ENCODE measurements at regions not wholly inside any gene's neighbourhood (a gene's known extent, or its start where the extent isn't known, plus 50 kb on each side); places are given as distances from the start of the nearest gene placed in this dataset.
A peak's percentile ranks its signal among the peaks of the same experiment; 100 is the strongest.

- TF ChIP-seq, protein P1, sequence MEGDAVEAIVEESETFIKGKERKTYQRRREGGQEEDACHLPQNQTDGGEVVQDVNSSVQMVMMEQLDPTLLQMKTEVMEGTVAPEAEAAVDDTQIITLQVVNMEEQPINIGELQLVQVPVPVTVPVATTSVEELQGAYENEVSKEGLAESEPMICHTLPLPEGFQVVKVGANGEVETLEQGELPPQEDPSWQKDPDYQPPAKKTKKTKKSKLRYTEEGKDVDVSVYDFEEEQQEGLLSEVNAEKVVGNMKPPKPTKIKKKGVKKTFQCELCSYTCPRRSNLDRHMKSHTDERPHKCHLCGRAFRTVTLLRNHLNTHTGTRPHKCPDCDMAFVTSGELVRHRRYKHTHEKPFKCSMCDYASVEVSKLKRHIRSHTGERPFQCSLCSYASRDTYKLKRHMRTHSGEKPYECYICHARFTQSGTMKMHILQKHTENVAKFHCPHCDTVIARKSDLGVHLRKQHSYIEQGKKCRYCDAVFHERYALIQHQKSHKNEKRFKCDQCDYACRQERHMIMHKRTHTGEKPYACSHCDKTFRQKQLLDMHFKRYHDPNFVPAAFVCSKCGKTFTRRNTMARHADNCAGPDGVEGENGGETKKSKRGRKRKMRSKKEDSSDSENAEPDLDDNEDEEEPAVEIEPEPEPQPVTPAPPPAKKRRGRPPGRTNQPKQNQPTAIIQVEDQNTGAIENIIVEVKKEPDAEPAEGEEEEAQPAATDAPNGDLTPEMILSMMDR (IDR thresholded peaks at IDR 0.05; ENCODE audit: control insufficient read depth, extremely low read depth, insufficient read depth) = no peak
- H3K4me3 ChIP-seq (ENCODE audit: low read depth, low read length) = no peak overlapping the region
- no peak for DNase-seq (ENCODE audit: low read depth)
Observed at GRCh38 chr3:30963223-30963722, 68.8 kb upstream of the GADL1 start.

GRCh38 chr3:30964612-30965011 lies 70.2 kb upstream of the GADL1 start:
- no peak for DNase-seq (ENCODE audit: low read depth)
- TF ChIP-seq, protein P1 (IDR thresholded peaks at IDR 0.05; ENCODE audit: control insufficient read depth, extremely low read depth, insufficient read depth) = no peak
- no peak overlapping the region for H3K4me3 ChIP-seq (ENCODE audit: low read depth, low read length)

DNA sequence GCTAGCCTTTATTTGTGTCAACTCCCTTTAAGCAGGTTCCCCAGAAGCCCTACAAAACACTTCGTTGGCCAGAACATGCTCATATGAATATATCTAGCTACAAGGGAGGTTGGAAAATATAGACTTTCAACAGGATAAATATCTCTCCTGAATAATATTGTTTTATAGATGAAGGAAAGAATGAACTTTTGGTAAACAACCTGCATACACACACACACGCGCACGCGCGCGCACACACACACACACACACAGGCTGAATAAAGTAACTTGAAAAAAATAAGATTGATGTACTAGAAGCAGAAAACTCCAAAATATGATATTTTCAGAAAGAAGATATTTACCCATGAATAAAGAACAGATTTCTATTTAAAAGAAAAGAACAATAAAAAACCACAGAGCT lies 72.4 kb upstream of the GADL1 start:
- TF ChIP-seq, protein P1 (IDR thresholded peaks at IDR 0.05; ENCODE audit: control insufficient read depth, extremely low read depth, insufficient read depth) = no peak
- DNase-seq (ENCODE audit: low read depth) = no peak
- no peak overlapping the region for H3K4me3 ChIP-seq (ENCODE audit: low read depth, low read length)

- TF ChIP-seq, protein P1 (IDR thresholded peaks at IDR 0.05; ENCODE audit: control insufficient read depth, extremely low read depth, insufficient read depth) = peak; percentile 68
- DNase-seq (ENCODE audit: low read depth) = no peak
- H3K4me3 ChIP-seq (ENCODE audit: low read depth, low read length) = no peak overlapping the region
Observed at GRCh38 chr3:30970183-30970582, 75.7 kb upstream of the GADL1 start.

DNA sequence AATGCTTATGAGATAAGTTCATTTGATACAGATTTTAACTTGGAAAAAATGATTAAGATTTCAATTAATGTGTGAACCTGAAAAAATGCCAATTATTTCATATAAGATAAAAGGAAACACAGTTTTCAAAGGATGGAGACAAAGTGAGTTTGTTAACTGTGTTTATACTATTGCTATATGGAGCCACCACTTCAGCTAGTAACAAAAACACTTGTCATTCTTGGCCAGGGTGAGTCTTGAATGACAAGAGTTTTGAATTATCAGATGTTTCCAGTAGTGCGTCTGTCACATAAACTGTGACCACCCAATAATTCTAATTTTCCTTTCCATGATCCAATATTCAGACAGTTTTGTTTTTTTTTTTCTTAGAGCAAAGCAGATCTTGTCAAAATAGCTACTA lies 78.0 kb upstream of the GADL1 start:
- no peak overlapping the region for H3K4me3 ChIP-seq (ENCODE audit: low read depth, low read length)
- TF ChIP-seq, protein P1 (IDR thresholded peaks at IDR 0.05; ENCODE audit: control insufficient read depth, extremely low read depth, insufficient read depth) = no peak
- no peak for DNase-seq (ENCODE audit: low read depth)

GRCh38 chr3:30974071-30974470 lies 79.6 kb upstream of the GADL1 start:
- no peak for DNase-seq (ENCODE audit: low read depth)
- H3K4me3 ChIP-seq (ENCODE audit: low read depth, low read length) = no peak overlapping the region
- TF ChIP-seq, protein P1 (IDR thresholded peaks at IDR 0.05; ENCODE audit: control insufficient read depth, extremely low read depth, insufficient read depth) = no peak

DNA sequence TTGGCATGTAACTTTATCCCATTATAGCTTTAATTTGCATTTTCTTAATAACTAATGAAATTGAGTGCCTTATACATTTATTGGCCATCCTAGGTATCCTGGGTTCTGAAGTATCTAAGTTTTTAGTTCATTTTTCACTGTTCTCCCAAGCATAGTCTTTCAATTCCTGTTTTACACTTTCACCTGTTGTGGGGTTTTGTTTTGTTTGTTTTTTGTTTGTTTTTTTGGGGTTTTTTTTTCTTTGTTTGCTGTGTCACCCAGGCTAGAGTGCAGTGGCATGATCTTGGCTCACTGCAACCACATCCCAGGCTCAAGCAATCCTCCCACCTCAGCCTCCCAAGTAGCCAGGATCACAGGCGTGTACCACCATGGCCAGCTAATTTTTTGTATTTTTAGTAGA lies 83.1 kb upstream of the GADL1 start:
- no peak overlapping the region for H3K4me3 ChIP-seq (ENCODE audit: low read depth, low read length)
- DNase-seq (ENCODE audit: low read depth) = no peak
- TF ChIP-seq, protein P1 (IDR thresholded peaks at IDR 0.05; ENCODE audit: control insufficient read depth, extremely low read depth, insufficient read depth) = no peak

Data from LNCaP clone FGC (cell line).